GM23248 (cell line): ENCODE measurements at regions not wholly inside any gene's neighbourhood (a gene's known extent, or its start where the extent isn't known, plus 50 kb on each side); places are given as distances from the start of the nearest gene placed in this dataset.

Source experiments
- EZH2 ChIP-seq: fragments of 200-600 bp; sonication (generic); IDR thresholded peaks from 2 replicates; pipeline ENCODE4 v1.6.1; 2018; ENCODE audit warnings: antibody characterized with exemption, mild to moderate bottlenecking; ENCODE audit not compliant: insufficient read depth, poor library complexity, severe bottlenecking
- EZH2phosphoT487 ChIP-seq: fragments of 200-600 bp; sonication (generic); IDR thresholded peaks from 2 replicates; pipeline ENCODE4 v1.6.1; 2018; ENCODE audit warnings: antibody characterized with exemption, moderate library complexity, mild to moderate bottlenecking, low read depth; ENCODE audit not compliant: insufficient read depth

GRCh38 chr5:24026288-24026687 lies 518.9 kb downstream of the PRDM9 start:
- TF ChIP-seq EZH2: no peak
- TF ChIP-seq EZH2phosphoT487: no peak
